Testis (tissue), 2 donors: ENCODE measurements at regions not wholly inside any gene's neighbourhood (a gene's known extent, or its start where the extent isn't known, plus 50 kb on each side); places are given as distances from the start of the nearest gene placed in this dataset.

Experiments used
- DNase-seq: peaks from one replicate; pipeline ENCODE4 v3.0.0-alpha.2; 2019
- H3K27ac ChIP-seq, 2 donors: fragments of 200-600 bp; sonication (generic); one replicate each; pipeline ENCODE4 v1.5.1; 2019
- H3K27me3 ChIP-seq: fragments of 200-600 bp; sonication (generic); one replicate; pipeline ENCODE4 v1.5.1; 2019
- H3K36me3 ChIP-seq: fragments of 200-600 bp; sonication (generic); one replicate; pipeline ENCODE4 v1.5.1; 2017; ENCODE audit warnings: low read depth; ENCODE audit errors: missing control alignments
- H3K4me1 ChIP-seq: fragments of 200-600 bp; sonication (generic); one replicate; pipeline ENCODE4 v1.5.1; 2019
- H3K4me3 ChIP-seq, 2 donors: fragments of 200-600 bp; sonication (generic); one replicate each; pipeline ENCODE4 v1.5.1; 2017 to 2019
- H3K9me3 ChIP-seq: fragments of 200-600 bp; sonication (generic); one replicate; pipeline ENCODE4 v1.5.1; 2017
- CTCF ChIP-seq, 3 experiments: fragments of 450-650 bp in 2 of 3; fragments of 200-600 bp in 1 of 3; sonication (generic) in 1 of 3; IDR thresholded peaks; one replicate each; pipeline ENCODE4 v1.5.1; 2016 to 2019; ENCODE audit warnings: antibody characterized with exemption in 3 of 3, mild to moderate bottlenecking in 2 of 3, moderate library complexity in 1 of 3
- POLR2A ChIP-seq: fragments of 450-650 bp; IDR thresholded peaks from one replicate; pipeline ENCODE4 v1.6.1; 2017; ENCODE audit warnings: antibody characterized with exemption, mild to moderate bottlenecking, moderate library complexity
- WGBS, 2 donors: methylation state at CpG; one replicate each; pipeline ENCODE4 v1.1.5; 2018; 5-methylcytosine and 5-hydroxymethylcytosine counted together
- intact Hi-C: fragments of 100-400 bp; cut with DNase I; formaldehyde crosslinking; loops from one replicate; pipeline ENCODE4 v1.15.1; 2023; ENCODE audit warnings: low total_unique reads

- H3K4me3 ChIP-seq = no peak overlapping the region
- H3K36me3 ChIP-seq = no peaks in the 10 kb centered on the region
- TF ChIP-seq POLR2A (no peak), CTCF (IDR thresholded peaks at IDR 0.05) (no peak)
- intact Hi-C loops = no loop called here
- WGBS, 2 donors = 54 to 71% methylated on average over 3 to 4 of the region's 4 CpGs
- H3K27ac ChIP-seq = no peak overlapping the region
- DNase-seq = no peak
- H3K9me3 ChIP-seq = no peaks in the 10 kb centered on the region
- H3K27me3 ChIP-seq = no peaks in the 10 kb centered on the region
- H3K4me1 ChIP-seq = no peaks in the 10 kb centered on the region
Measured at GRCh38 chr6:50959081-50959641, 140.5 kb downstream of the TFAP2B start.

GRCh38 chr6:50961611-50962010 lies 142.9 kb downstream of the TFAP2B start:
- H3K27ac ChIP-seq = no peak overlapping the region
- no peaks in the 10 kb centered on the region for H3K27me3 ChIP-seq
- no peak for DNase-seq
- TF ChIP-seq CTCF (IDR thresholded peaks at IDR 0.05) (no peak), POLR2A (no peak)
- intact Hi-C loops = no loop called here
- H3K36me3 ChIP-seq = no peaks in the 10 kb centered on the region
- no peaks in the 10 kb centered on the region for H3K9me3 ChIP-seq
- H3K4me1 ChIP-seq = no peaks in the 10 kb centered on the region
- H3K4me3 ChIP-seq = no peak overlapping the region

GRCh38 chr6:50962213-50962759 lies 143.6 kb downstream of the TFAP2B start:
- no peak for DNase-seq
- no peaks in the 10 kb centered on the region for H3K9me3 ChIP-seq
- intact Hi-C loops = no loop called here
- no peaks in the 10 kb centered on the region for H3K27me3 ChIP-seq
- no peak overlapping the region for H3K4me3 ChIP-seq
- no peak for TF ChIP-seq CTCF (IDR thresholded peaks at IDR 0.05)
- no peak for TF ChIP-seq POLR2A
- no peak overlapping the region for H3K27ac ChIP-seq
- H3K4me1 ChIP-seq = no peaks in the 10 kb centered on the region
- no peaks in the 10 kb centered on the region for H3K36me3 ChIP-seq

GRCh38 chr6:50963952-50964351 lies 145.3 kb downstream of the TFAP2B start:
- H3K4me3 ChIP-seq = no peak overlapping the region
- DNase-seq = no peak
- no peak overlapping the region for H3K27ac ChIP-seq
- no peaks in the 10 kb centered on the region for H3K9me3 ChIP-seq
- TF ChIP-seq POLR2A (no peak), CTCF (IDR thresholded peaks at IDR 0.05) (no peak)
- H3K36me3 ChIP-seq = no peaks in the 10 kb centered on the region
- WGBS, 2 donors = 85 to 92% methylated on average over 6 of the region's 6 CpGs
- intact Hi-C loops = no loop called here
- no peaks in the 10 kb centered on the region for H3K27me3 ChIP-seq
- no peaks in the 10 kb centered on the region for H3K4me1 ChIP-seq

GRCh38 chr6:50965495-50965894 lies 146.8 kb downstream of the TFAP2B start:
- Histone ChIP-seq H3K4me3 (no peak overlapping the region), H3K36me3 (no peaks in the 10 kb centered on the region), H3K4me1 (no peaks in the 10 kb centered on the region), H3K27me3 (no peaks in the 10 kb centered on the region), H3K27ac (no peak overlapping the region), H3K9me3 (no peaks in the 10 kb centered on the region)
- DNase-seq = no peak
- intact Hi-C loops = no loop called here
- no peak for TF ChIP-seq POLR2A
- no peak for TF ChIP-seq CTCF (IDR thresholded peaks at IDR 0.05)
